Thyroid gland (tissue), 4 donors: ENCODE measurements at regions not wholly inside any gene's neighbourhood (a gene's known extent, or its start where the extent isn't known, plus 50 kb on each side); places are given as distances from the start of the nearest gene placed in this dataset.

Experiments used
- DNase-seq, 2 donors: peaks; one replicate each; pipeline ENCODE4 v3.0.0-alpha.2; 2019
- H3K27ac ChIP-seq, 3 donors: fragments of 200-600 bp; sonication (generic); 1 replicate in 2 of 3; 2 replicates in 1 of 3; pipeline ENCODE4 v1.5.1; 2016 to 2019; ENCODE audit warnings: mild to moderate bottlenecking in 1 of 3, moderate library complexity in 1 of 3
- H3K27me3 ChIP-seq: fragments of 200-600 bp; sonication (generic); one replicate; pipeline ENCODE4 v1.5.1; 2019
- H3K36me3 ChIP-seq, 2 donors: fragments of 200-600 bp; sonication (generic); one replicate each; pipeline ENCODE4 v1.5.1; 2016 to 2019
- H3K4me1 ChIP-seq, 2 donors: fragments of 200-600 bp; sonication (generic); one replicate each; pipeline ENCODE4 v1.5.1; 2017 to 2019
- H3K4me3 ChIP-seq, 3 donors: fragments of 200-600 bp; sonication (generic); replicated peaks in 1 of 3; 1 replicate in 2 of 3; 2 replicates in 1 of 3; pipeline ENCODE4 v1.5.1; 2016; ENCODE audit warnings: mild to moderate bottlenecking in 1 of 3
- H3K9me3 ChIP-seq: fragments of 200-600 bp; sonication (generic); one replicate; pipeline ENCODE4 v1.5.1; 2017
- POLR2A ChIP-seq, 2 donors: fragments of 450-650 bp; IDR thresholded peaks; one replicate each; pipeline ENCODE4 v1.6.1; 2017; ENCODE audit warnings: antibody characterized with exemption in 2 of 2, mild to moderate bottlenecking in 2 of 2, moderate library complexity in 1 of 2
- WGBS, 2 donors: methylation state at CpG; one replicate each; pipeline ENCODE4 v1.1.5; 2017; 5-methylcytosine and 5-hydroxymethylcytosine counted together
- intact Hi-C: fragments of 100-400 bp; cut with DNase I; formaldehyde crosslinking; loops from one replicate; pipeline ENCODE4 v1.15.1; 2023
- TF ChIP-seq, protein P1 (sequence below), 6 experiments: fragments of 200-600 bp in 3 of 6; fragments of 450-650 bp in 3 of 6; sonication (generic) in 3 of 6; IDR thresholded peaks; one replicate each; pipeline ENCODE4 v1.5.1; 2016 to 2019; ENCODE audit warnings: antibody characterized with exemption in 6 of 6, mild to moderate bottlenecking in 2 of 6, inconsistent platforms in 1 of 6, moderate library complexity in 1 of 6

DNA sequence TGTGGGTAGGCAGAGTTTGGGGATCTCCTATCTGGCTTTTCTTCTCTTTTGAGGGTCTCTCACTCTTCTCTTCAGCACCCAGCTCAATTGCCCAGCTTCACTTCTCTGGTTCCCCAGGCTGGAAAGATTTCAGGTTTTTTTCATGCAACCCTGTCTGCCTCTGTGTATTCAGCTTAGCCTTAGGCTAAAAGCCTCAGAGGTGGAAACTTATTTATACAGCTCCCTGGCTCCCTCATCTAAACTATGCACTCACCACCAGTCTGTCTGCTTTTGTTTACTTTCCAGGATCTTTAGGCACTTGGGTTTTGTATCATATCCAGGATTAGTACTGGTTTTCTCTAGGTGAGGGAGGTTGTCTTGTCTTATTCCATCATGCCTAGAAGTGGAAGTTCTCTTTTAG lies 540.2 kb upstream of the TRPC7 start:
- Histone ChIP-seq H3K9me3 (no peaks in the 10 kb centered on the region), H3K36me3 (no peaks in the 10 kb centered on the region), H3K27me3 (no peaks in the 10 kb centered on the region), H3K27ac (no peak overlapping the region), H3K4me3 (no peak overlapping the region), H3K4me1 (no peaks in the 10 kb centered on the region)
- TF ChIP-seq, protein P1, sequence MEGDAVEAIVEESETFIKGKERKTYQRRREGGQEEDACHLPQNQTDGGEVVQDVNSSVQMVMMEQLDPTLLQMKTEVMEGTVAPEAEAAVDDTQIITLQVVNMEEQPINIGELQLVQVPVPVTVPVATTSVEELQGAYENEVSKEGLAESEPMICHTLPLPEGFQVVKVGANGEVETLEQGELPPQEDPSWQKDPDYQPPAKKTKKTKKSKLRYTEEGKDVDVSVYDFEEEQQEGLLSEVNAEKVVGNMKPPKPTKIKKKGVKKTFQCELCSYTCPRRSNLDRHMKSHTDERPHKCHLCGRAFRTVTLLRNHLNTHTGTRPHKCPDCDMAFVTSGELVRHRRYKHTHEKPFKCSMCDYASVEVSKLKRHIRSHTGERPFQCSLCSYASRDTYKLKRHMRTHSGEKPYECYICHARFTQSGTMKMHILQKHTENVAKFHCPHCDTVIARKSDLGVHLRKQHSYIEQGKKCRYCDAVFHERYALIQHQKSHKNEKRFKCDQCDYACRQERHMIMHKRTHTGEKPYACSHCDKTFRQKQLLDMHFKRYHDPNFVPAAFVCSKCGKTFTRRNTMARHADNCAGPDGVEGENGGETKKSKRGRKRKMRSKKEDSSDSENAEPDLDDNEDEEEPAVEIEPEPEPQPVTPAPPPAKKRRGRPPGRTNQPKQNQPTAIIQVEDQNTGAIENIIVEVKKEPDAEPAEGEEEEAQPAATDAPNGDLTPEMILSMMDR (IDR thresholded peaks at IDR 0.05): no peak
- no peak for TF ChIP-seq POLR2A (IDR thresholded peaks at IDR 0.05)
- DNase-seq: no peak
- intact Hi-C loops: no loop called here

DNA sequence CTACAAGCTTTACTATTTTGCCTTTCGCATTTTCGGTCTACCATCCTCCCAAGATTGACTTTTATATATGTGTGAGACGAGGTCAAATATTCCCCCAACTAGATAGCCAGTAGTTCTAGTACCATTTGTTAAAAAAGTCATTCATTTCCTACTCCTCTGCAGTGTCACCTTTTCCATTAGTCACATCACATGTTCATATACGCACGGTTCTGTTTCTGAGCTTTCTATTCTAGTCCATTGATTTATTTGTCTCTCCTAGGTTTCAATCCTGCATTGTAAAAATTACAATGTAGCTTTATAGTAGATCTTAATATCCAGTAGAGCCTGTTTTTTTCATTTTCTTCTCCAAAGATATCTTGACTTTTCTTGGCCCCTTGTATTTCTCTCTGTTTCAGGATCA lies 528.7 kb upstream of the TRPC7 start:
- Histone ChIP-seq H3K4me3 (no peak overlapping the region), H3K9me3 (no peaks in the 10 kb centered on the region), H3K4me1 (peaks cover 6 to 14% of the 10 kb centered on the region in 2 donors), H3K36me3 (no peaks in the 10 kb centered on the region), H3K27me3 (no peaks in the 10 kb centered on the region), H3K27ac (no peak overlapping the region)
- DNase-seq: no peak
- intact Hi-C loops: no loop called here
- no peak for TF ChIP-seq POLR2A (IDR thresholded peaks at IDR 0.05)
- TF ChIP-seq, protein P1 (IDR thresholded peaks at IDR 0.05): no peak
- 76 to 80% methylated on average over 5 of the region's 5 CpGs for WGBS, 2 donors

DNA sequence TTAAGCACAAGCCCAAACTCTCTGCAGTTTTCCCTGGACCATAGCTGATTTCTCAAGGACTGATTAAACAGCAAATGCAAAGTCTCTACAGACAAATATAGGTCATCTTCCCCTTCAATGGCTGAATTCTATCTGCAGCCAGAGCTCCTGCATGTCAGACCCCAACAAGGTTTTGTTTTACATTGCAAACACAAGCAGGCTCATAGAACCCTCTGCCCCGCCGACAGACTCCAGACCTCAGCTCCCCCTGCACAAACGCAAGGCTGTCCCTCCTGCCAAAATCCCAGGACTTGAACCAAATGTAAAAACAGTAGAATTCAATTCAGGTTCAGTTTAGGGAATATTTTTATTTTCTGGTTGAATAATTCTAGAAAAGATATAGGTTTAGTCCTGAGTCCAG lies 526.7 kb upstream of the TRPC7 start:
- no peak overlapping the region for H3K27ac ChIP-seq
- H3K4me3 ChIP-seq: no peak overlapping the region
- TF ChIP-seq, protein P1 (IDR thresholded peaks at IDR 0.05): no peak
- TF ChIP-seq POLR2A (IDR thresholded peaks at IDR 0.05): no peak
- no peaks in the 10 kb centered on the region for H3K9me3 ChIP-seq
- no peak for DNase-seq
- intact Hi-C loops: no loop called here
- WGBS, 2 donors: 34 to 43% methylated on average over 3 of the region's 3 CpGs
- peaks cover 6 to 14% of the 10 kb centered on the region in 2 donors for H3K4me1 ChIP-seq
- no peaks in the 10 kb centered on the region for H3K27me3 ChIP-seq
- H3K36me3 ChIP-seq: no peaks in the 10 kb centered on the region

DNA sequence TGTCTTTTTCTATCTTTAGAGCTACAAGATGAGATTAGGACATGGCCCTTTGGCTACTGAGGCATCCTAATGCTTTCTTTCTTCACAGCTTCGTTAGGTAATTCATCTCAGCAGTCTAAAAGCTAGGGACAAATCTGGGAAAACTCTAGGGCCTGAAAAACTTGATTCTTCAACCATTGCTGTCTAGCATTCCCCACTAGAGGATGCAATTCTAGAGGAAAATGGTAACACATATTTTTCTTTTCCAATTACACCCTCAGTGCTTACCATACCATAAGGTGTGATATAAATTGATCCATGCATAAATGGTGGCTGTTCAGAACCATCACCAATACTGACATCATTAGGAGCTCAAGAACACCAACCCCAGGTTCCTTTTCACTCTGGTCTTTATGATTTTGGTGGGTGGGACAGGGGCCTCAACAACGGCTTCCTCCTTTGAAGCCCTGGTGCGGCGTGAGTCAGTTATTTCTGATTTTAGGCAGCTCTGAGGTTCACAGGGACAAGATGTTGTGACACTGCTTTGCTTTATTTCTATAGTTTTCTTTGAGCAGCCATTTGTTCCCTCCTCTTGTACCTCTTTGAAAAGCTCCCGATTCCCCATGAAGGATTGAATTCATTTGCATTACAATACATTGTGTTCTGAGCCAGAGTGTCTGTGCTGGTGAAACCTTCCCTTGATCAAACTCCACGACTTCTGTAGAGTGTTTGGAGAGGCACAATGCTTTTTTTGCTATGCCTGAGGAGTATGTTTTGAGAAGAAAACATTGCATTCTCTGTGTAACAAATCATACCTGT lies 526.0 kb upstream of the TRPC7 start:
- Histone ChIP-seq H3K27ac (no peak overlapping the region), H3K36me3 (no peaks in the 10 kb centered on the region), H3K9me3 (no peaks in the 10 kb centered on the region), H3K27me3 (no peaks in the 10 kb centered on the region), H3K4me3 (no peak overlapping the region), H3K4me1 (peaks cover 6 to 14% of the 10 kb centered on the region in 2 donors)
- intact Hi-C loops: no loop called here
- no peak for TF ChIP-seq POLR2A (IDR thresholded peaks at IDR 0.05)
- TF ChIP-seq, protein P1 (IDR thresholded peaks at IDR 0.05): no peak
- WGBS, 2 donors: 55 to 56% methylated on average over 6 of the region's 6 CpGs
- no peak for DNase-seq

DNA sequence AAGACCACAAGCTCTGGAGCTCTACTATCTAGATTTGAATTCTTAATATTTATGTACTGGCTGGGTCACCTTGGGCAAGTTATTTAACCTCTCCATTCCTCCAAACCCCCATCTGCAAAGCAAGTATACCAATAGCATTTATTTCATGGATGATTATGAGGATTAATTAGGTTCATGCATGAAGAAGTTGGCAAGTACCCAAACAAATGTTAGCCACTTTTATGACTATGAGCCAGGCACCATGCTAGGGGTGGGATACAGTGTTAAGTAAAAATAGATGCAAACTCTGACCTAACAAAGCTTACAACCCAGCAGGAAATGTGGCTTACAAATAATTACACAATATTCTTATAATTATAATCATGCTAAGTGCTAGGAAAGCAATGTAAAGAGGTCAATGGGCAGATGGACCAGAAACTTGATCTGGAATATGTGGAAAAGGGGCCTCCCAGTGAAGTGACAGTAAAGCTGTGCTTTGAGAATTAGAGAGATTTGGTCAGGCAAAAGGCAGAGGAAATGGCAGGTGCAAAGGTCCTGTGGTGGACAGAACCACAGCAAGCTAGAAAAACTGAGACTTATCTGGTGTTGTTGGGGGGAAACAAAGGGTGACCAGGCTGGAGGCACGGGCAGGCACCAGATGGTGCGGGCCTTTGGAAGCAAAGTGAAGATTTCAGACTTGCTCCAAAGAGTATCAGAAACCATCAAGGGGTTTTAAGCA lies 525.2 kb upstream of the TRPC7 start:
- no peak for TF ChIP-seq POLR2A (IDR thresholded peaks at IDR 0.05)
- TF ChIP-seq, protein P1 (IDR thresholded peaks at IDR 0.05): no peak
- H3K9me3 ChIP-seq: no peaks in the 10 kb centered on the region
- H3K27me3 ChIP-seq: no peaks in the 10 kb centered on the region
- H3K36me3 ChIP-seq: no peaks in the 10 kb centered on the region
- peaks cover 6 to 14% of the 10 kb centered on the region in 2 donors for H3K4me1 ChIP-seq
- DNase-seq: no peak
- no peak overlapping the region for H3K27ac ChIP-seq
- WGBS, 2 donors: 90 to 96% methylated on average over 2 of the region's 2 CpGs
- no peak overlapping the region for H3K4me3 ChIP-seq
- intact Hi-C loops: no loop called here
